Esophagus squamous epithelium (tissue), 4 donors: ENCODE measurements at regions not wholly inside any gene's neighbourhood (a gene's known extent, or its start where the extent isn't known, plus 50 kb on each side); places are given as distances from the start of the nearest gene placed in this dataset.

ENCODE experiments used
- CTCF ChIP-seq, 6 experiments: fragments of 450-650 bp in 4 of 6; fragments of 200-600 bp in 2 of 6; sonication (generic) in 2 of 6; IDR thresholded peaks; one replicate each; pipeline ENCODE4 v1.5.1; 2016 to 2019; ENCODE audit warnings: antibody characterized with exemption in 6 of 6, mild to moderate bottlenecking in 4 of 6, moderate library complexity in 4 of 6
- POLR2A ChIP-seq, 4 donors: fragments of 450-650 bp; IDR thresholded peaks; one replicate each; pipeline ENCODE4 v1.6.1; 2017; ENCODE audit warnings: antibody characterized with exemption in 4 of 4, mild to moderate bottlenecking in 4 of 4, moderate library complexity in 3 of 4

- TF ChIP-seq CTCF (IDR thresholded peaks at IDR 0.05) (no peak), POLR2A (IDR thresholded peaks at IDR 0.05) (no peak)
Measured at GRCh38 chr1:29438991-29439390, 202.7 kb downstream of the PTPRU start.
